ENCODE measurements at regions not wholly inside any gene's neighbourhood (a gene's known extent, or its start where the extent isn't known, plus 50 kb on each side); places are given as distances from the start of the nearest gene placed in this dataset.

- TF ChIP-seq CDX4 (CRISPR knock-in tag; IDR thresholded peaks at IDR 0.05; ENCODE audit: borderline replicate concordance) (no peak), ZNF671 (CRISPR knock-in tag; IDR thresholded peaks at IDR 0.05) (no peak), KAT7 (CRISPR knock-in tag; IDR thresholded peaks at IDR 0.05; ENCODE audit: borderline replicate concordance) (no peak), RELA (CRISPR knock-in tag; IDR thresholded peaks at IDR 0.05; ENCODE audit: borderline replicate concordance) (no peak), ZNF232 (CRISPR knock-in tag; IDR thresholded peaks at IDR 0.05) (no peak), RORB (CRISPR knock-in tag; IDR thresholded peaks at IDR 0.05) (no peak), ZNF512 (CRISPR knock-in tag; IDR thresholded peaks at IDR 0.05; ENCODE audit: borderline replicate concordance) (no peak), NR2C2 (CRISPR knock-in tag; IDR thresholded peaks at IDR 0.05) (no peak), NR1H2 (CRISPR knock-in tag; IDR thresholded peaks at IDR 0.05) (no peak), STAT6 (CRISPR knock-in tag; conservative IDR thresholded peaks at IDR 0.05; ENCODE audit: low read depth) (no peak)
- ChIA-PET CTCF (interaction anchor here (1.0 to 1.4 kb wide), 2 partner anchors 8 to 14 kb away, joined by 4 read pairs; no protein-coding TSS in a partner anchor), POLR2A (no interaction called here)
- Mint-ChIP-seq H3K36me3 (no peaks in the 10 kb centered on the region), H3K9me3 (peaks cover 12% of the 10 kb centered on the region), H3K27me3 (ENCODE audit: low read depth) (no peaks in the 10 kb centered on the region), H3K4me1 (peaks cover 11% of the 10 kb centered on the region), H3K4me3 (no peak overlapping the region), H3K27ac (no peak overlapping the region)
- ATAC-seq (no peak), DNase-seq (ENCODE audit: low spot score) (no peak)
Observed at GRCh38 chr2:56102866-56103265, 80.9 kb upstream of the CCDC85A start.

GRCh38 chr2:56104962-56105361, 78.8 kb upstream of the CCDC85A start:
- peaks cover 21% of the 10 kb centered on the region for H3K4me1 Mint-ChIP-seq
- no peaks in the 10 kb centered on the region for H3K27me3 Mint-ChIP-seq (ENCODE audit: low read depth)
- no peaks in the 10 kb centered on the region for H3K36me3 Mint-ChIP-seq
- DNase-seq (ENCODE audit: low spot score): no peak
- no peak overlapping the region for H3K4me3 Mint-ChIP-seq
- ChIA-PET POLR2A (interaction anchor here (0.5 kb wide), 1 partner anchor 1775 kb away, joined by 4 read pairs; no protein-coding TSS in a partner anchor), CTCF (interaction anchor here (0.9 to 2.1 kb wide), 2 partner anchors 26 to 27 kb away, joined by 3 to 5 read pairs; no protein-coding TSS in a partner anchor)
- peaks cover 12% of the 10 kb centered on the region for H3K9me3 Mint-ChIP-seq
- no peak overlapping the region for H3K27ac Mint-ChIP-seq
- ATAC-seq: no peak
- TF ChIP-seq GABPB1 (CRISPR knock-in tag; IDR thresholded peaks at IDR 0.05) (no peak), ZNF532 (CRISPR knock-in tag; IDR thresholded peaks at IDR 0.05; ENCODE audit: borderline replicate concordance) (no peak), TEAD1 (CRISPR knock-in tag; IDR thresholded peaks at IDR 0.05) (no peak), MAX (CRISPR knock-in tag; IDR thresholded peaks at IDR 0.05) (no peak), ZNF121 (CRISPR knock-in tag; IDR thresholded peaks at IDR 0.05) (no peak), GRHL2 (CRISPR knock-in tag; IDR thresholded peaks at IDR 0.05; ENCODE audit: insufficient replicate concordance, severe bottlenecking) (no peak), CDX4 (CRISPR knock-in tag; IDR thresholded peaks at IDR 0.05; ENCODE audit: borderline replicate concordance) (no peak), CTCF (IDR thresholded peaks at IDR 0.05) (no peak), ZNF416 (CRISPR knock-in tag; IDR thresholded peaks at IDR 0.05) (no peak), NFATC4 (CRISPR knock-in tag; IDR thresholded peaks at IDR 0.05) (no peak), SOX15 (CRISPR knock-in tag; IDR thresholded peaks at IDR 0.05) (no peak), MYBL2 (CRISPR knock-in tag; IDR thresholded peaks at IDR 0.05) (no peak), OVOL2 (CRISPR knock-in tag; IDR thresholded peaks at IDR 0.05; ENCODE audit: borderline replicate concordance) (no peak)
